H54 (cell line): ENCODE measurements at regions not wholly inside any gene's neighbourhood (a gene's known extent, or its start where the extent isn't known, plus 50 kb on each side); places are given as distances from the start of the nearest gene placed in this dataset.

ENCODE experiments used
- DNase-seq: peaks from one replicate; pipeline ENCODE4 v3.0.0; 2011; ENCODE audit warnings: low spot score, mixed read lengths; ENCODE audit not compliant: insufficient read length
- FAIRE-seq: peaks from 3 replicates; lab custom pipeline; 2011; peaks lifted over from hg19 to GRCh38; lab: Jason Lieb, UNC
- POLR2A ChIP-seq: IDR thresholded peaks from 2 replicates; pipeline ENCODE4 v1.6.1; 2011; ENCODE audit warnings: low read depth, mild to moderate bottlenecking, low read length

DNA sequence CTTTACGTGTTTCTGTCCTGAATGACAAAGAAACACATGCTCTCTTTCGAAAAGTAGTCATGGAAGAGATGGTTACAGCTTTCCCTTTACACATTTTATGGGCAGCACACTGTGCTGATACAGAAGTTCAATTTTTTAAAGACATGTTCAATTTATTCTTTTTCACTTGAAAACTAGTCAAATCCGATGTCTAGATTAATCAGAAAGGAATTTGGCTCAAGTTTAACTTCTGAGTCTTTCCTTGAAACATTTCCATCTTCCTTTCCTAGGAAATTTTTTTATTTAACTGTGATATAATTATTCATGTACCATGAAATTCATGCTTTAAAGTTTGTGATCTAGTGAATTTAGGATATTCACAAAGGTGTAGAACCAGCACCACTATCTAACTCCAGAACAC lies 360.1 kb downstream of the TNS3 start:
- FAIRE-seq (no peak), DNase-seq (no peak)
- no peak for TF ChIP-seq POLR2A

- no peak for DNase-seq
- no peak for TF ChIP-seq POLR2A
- FAIRE-seq: no peak
These were observed 363.3 kb downstream of the TNS3 start for GRCh38 chr7:47218378-47219176.

- no peak for FAIRE-seq
- no peak for TF ChIP-seq POLR2A
- DNase-seq: no peak
These were observed 364.1 kb downstream of the TNS3 start for GRCh38 chr7:47217570-47218360.

DNA sequence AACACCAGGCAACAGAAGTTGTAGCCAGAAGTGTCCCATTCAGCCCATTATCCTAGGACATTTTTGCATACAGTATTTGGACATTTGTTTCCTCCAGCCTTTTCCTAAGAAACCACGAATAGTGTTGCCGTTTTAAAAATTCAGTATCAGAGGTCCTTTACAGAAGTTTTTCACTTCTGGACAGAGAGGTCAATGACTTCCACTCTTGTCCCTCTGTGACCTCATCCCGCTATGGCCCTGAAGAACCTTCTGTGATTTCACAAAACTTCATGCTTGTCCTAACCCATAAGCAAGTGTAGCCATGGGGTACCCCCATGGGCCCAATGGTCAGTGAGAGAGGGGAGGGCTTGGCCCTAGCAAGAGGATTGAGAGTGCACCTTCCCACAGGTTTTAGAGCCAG lies 364.8 kb downstream of the TNS3 start:
- FAIRE-seq (no peak), DNase-seq (no peak)
- TF ChIP-seq POLR2A: no peak

DNA sequence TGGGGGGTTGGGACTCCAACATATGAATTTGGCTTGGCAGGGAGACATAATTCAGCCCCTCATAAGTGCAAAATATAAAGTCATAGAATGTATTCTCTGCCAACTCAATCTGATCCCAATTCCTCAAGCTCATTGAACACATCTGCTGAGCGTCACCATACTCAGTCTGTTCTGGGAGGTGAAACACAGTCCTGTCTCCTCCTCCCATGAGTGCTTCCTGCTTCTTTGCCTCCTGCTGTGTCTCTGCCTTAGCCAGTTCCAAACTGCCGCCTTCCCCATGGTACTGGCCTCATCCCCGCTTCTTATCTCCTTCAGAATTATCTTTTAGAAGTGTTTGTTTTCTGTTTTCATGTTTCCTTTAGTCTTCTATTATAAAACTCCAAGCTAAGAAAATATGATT lies 365.5 kb downstream of the TNS3 start:
- TF ChIP-seq POLR2A: no peak
- no peak for FAIRE-seq
- no peak for DNase-seq

DNA sequence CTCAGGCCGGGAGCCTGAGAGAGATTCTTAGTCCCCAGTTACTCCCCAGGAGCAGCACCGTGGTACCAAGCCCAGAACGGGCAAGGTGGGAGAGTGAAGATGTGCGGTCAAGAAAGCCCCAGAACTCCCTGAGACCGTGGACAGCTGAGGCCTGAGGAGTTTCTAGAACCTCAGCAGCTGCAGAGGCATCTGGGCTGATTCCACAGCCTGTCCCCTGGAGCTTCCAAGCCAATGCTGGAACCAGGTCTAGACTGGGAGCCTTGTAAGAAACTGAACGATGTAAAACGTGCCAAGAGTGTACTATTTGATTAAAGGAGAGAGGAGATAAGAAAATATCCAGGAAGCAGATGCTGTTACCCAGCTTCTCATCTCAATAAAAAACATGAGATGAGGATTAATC lies 366.3 kb downstream of the TNS3 start:
- no peak for TF ChIP-seq POLR2A
- no peak for DNase-seq
- no peak for FAIRE-seq

- no peak for FAIRE-seq
- no peak for DNase-seq
- TF ChIP-seq POLR2A: no peak
These were observed 366.9 kb downstream of the TNS3 start for GRCh38 chr7:47215049-47215448.

DNA sequence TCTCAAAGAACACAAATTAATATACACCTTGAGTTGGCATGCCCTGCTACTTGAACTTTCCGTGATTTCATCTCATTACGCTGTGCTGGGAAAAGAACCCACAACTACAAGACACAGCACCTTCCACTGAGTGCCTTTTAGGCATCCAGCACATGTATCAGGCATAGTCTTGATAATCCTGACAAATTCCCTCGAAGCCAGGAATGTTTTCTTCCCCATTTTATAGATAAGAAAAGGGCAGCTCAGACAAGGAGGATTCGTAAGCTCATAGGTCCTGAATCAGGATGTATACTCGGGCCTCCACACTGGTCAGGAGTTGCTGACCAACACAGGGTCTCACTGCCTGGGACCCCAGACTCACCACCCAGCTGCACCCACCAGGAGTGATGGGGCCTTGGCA lies 368.6 kb downstream of the TNS3 start:
- FAIRE-seq (no peak), DNase-seq (no peak)
- no peak for TF ChIP-seq POLR2A

DNA sequence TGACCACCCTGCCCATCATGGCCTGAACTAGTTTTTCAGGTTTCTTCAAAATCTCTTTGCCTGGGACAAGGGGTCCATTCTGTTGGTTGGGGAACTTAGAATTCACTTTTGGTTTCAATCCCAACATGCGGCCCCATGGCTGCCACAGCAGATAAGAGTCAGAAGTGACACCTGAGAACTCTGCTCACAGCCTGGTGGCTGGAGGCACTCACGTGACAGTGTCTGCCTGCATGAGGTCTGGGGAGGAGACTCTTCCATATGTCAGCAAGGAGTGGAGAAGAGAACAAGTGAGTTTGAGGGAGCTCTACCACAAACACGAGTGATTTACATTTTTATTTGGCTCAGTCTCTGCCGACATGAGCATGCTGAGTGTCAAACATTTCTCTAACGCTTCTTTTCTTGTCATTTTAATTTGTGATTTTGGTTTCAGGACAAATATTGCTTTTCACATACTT lies 370.4 kb downstream of the TNS3 start:
- no peak for FAIRE-seq

GRCh38 chr7:47210281-47210854 lies 371.5 kb downstream of the TNS3 start:
- FAIRE-seq: no peak
- no peak for DNase-seq
- TF ChIP-seq POLR2A: no peak

More for the DNA sequence above, 370.4 kb downstream of the TNS3 start:
- TF ChIP-seq POLR2A: no peak
- no peak for DNase-seq

- no peak for FAIRE-seq
- TF ChIP-seq POLR2A: no peak
- no peak for DNase-seq
These were observed 374.0 kb downstream of the TNS3 start for GRCh38 chr7:47207956-47208355.

GRCh38 chr7:47204709-47205108 lies 377.2 kb downstream of the TNS3 start:
- no peak for FAIRE-seq
- TF ChIP-seq POLR2A: no peak

DNA sequence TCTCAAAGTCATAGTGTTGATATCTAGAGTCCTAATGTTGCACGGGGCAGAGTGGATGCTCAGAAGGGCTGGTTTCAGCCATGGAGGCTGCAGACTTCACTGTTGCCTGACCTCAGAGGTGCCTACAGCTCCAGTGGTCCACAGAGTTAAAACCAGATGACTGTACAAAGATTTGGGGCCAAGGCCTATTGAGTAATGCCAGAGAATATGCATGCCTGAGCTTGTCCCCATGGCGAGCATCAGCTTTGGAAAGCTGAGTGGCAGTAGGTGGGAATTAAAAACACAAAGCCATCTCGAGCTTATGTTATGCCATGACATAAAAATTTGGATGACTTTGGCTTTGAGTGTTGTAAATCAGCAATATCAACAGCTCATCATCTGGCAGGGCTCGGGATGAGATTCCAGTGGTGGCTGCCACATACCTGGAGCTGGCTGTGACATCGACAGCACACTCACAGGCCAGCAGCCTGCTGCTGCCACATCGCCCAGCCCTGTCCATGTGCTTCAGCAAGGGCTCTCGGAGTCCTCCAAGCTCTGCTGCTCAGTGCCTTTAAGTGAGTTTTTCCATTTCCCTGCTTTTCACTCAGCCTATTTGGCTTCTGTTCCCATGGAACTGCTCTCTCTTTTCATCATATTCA lies 379.6 kb downstream of the TNS3 start:
- TF ChIP-seq POLR2A: no peak
- DNase-seq (no peak), FAIRE-seq (no peak)

More at GRCh38 chr7:47204709-47205108, 377.2 kb downstream of the TNS3 start:
- no peak for DNase-seq

DNA sequence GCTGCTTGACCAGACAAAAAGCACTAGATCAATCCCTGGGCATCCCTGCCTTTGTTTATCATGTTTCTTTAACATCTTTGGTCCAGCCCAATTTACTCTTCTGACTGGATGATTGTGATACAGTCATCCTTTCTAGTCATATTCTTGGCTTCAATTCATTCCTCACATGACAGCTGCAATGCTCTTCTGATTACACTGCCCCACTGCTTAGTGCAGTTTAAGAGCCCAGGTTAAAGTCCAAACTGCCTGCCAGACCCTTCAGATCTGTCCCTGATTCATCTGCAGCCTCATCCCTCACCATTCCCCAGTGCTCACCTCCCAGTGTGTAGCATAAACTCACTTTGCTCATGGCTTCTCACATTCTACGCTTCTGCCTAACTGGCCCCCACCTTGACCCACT lies 383.8 kb downstream of the TNS3 start:
- FAIRE-seq: no peak
- TF ChIP-seq POLR2A: no peak
- no peak for DNase-seq

DNA sequence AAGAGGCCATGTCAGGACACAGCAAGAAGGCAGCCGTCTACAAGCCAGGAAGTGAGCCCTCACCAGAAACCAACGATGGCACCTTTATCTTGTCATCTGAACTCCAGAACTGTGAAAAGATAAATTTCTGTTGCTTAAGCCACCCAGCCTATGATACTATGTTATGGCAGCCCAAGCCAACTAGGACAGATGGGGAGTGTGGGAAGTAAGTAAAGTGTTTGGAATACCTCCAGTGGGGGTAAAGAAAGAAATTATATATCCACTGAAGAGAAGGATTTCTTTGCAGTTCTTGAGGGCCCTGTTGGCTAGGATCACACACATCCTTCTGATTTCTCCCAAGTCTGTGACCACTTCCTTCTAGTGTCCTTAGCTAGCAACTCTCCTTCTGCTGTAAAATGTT lies 384.4 kb downstream of the TNS3 start:
- DNase-seq: no peak
- no peak for TF ChIP-seq POLR2A
- FAIRE-seq: no peak
